NCI-H748 (cell line): ENCODE measurements at regions not wholly inside any gene's neighbourhood (a gene's known extent, or its start where the extent isn't known, plus 50 kb on each side); places are given as distances from the start of the nearest gene placed in this dataset.

Experiments used
- DNase-seq: peaks from one replicate; lab custom pipeline; 2025; ENCODE audit not compliant: unreplicated experiment; lab: John Stamatoyannopoulos, UW

GRCh38 chr3:16103472-16103871, 71.0 kb upstream of the GALNT15 start:
- DNase-seq: no peak

DNA sequence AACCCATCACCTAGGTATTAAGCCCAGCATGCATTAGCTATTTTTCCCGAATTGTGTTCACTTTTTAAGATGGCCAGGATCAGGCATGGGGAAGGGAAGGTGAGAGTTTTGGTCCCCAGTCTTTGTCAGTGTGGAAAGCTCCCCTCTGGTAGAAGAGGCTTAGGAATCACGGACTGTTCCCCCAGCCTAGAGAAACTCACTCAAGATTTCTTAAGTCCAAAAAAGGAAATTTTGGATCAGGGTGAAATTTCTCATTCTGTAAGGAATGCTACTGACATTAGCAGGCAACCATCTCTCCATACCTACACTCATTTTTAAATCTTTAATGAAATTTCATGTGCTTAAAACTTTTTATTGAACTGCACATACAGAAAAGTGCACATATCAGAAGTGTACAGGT, 70.3 kb upstream of the GALNT15 start:
- DNase-seq: no peak

DNA sequence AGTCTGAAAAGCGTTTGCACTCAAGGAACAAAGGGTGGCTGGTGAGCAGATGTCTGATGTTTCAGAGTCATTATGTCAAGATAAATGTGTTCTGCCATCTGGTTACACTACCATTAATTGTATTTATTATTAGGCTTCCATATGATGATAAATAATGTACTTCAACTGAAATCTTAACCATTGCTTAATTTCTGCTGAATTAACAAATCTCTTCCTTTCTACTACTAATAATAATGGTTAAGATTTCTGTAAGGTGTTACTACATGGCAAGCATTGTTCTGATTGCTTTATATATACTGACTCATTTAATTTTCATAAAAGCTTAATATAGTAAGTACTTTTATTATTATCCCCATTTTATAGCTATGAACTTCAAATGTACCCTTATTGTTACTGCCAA, 68.4 kb upstream of the GALNT15 start:
- DNase-seq: no peak

- DNase-seq: no peak
Measured at GRCh38 chr3:16108424-16108823, 66.1 kb upstream of the GALNT15 start.

DNA sequence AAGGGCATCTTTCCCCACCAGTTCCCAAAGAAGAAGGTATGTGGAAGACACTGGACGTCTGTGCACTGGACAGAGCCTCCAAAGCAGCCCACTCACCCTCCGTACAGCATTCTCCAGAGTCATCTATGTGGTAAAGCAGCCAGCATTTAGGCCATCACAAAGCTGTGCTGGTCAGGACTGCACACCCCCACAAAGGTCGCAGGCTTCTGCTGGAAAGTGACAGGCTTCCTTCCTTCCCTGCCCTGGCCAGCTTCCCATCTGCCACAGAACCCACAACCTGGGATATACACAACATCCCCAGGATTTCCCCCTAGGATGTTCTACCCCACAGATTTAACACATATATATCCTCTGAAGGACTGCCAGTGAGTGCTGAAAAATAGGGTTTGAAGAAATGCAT, 64.6 kb upstream of the GALNT15 start:
- DNase-seq: no peak

DNA sequence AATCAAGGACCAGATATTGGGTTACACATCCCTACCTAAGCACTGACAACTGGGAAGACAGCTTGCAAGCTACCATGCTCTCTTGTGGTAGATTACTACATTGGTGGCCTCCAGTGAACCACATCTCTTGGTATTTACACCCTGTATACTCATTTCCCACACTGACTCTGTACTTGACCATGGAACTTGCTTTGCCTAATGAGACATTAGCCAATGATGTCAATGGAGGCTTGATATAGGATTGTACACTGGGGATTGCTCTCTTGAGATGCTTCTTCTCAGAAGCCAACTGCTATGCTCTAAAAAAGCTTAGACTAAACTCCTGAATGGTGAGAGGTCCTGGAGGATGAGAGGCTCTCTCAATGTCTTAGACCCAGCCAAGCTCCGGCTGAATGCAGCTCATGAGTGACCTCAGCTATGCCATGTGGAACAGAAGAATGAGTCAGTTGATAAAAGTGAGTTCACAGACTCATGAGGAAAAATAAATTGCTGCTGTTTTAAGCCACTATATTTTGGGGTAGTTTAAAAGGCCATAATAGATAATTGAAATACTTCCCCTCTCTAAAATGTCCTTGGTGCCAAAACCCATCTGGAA, 61.5 kb upstream of the GALNT15 start:
- no peak for DNase-seq

DNA sequence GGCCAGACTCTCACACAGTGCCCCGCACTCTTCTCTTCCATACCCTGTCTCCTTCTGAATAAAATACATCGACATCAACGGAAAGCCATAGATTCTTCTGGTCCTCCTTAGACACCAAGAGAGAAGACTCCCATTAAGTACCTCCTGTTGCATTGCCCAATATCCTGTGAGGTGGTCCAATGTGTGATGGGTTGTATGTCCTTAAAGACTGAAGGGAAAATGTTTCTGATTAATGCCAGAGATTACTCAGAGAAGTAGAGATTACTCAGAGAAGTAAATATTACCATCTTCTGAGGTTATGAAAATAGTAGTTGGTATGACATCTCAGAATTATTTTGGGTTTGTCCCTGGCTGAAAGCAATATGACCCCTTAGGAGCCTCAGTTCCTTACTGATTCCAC, 60.8 kb upstream of the GALNT15 start:
- no peak for DNase-seq

GRCh38 chr3:16114429-16114828, 60.1 kb upstream of the GALNT15 start:
- no peak for DNase-seq

- no peak for DNase-seq
Measured at GRCh38 chr3:16114930-16115329, 59.5 kb upstream of the GALNT15 start.

DNA sequence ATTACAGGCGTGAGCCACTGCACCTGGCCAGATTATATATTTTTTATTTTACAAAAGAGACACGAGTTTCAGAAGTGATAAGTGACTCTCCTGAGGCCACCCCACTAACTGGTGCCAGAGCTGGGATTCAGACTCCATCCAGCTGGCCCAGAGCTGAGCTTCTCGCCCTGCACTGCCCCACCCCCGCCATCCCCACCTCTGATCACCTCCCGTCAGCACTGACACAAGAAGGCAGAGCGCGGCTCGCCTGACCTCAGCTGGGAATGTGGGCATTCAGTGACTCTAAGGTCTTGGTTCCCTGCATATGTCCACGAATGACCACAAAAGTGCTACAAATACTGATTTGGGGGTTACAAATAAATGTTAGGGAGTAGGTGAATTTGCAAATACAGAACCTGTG, 56.1 kb upstream of the GALNT15 start:
- peak; percentile 1 for DNase-seq

- no peak for DNase-seq
Measured at GRCh38 chr3:16119887-16120286, 54.6 kb upstream of the GALNT15 start.

- no peak for DNase-seq
Measured at GRCh38 chr3:16121391-16121790, 53.1 kb upstream of the GALNT15 start.

DNA sequence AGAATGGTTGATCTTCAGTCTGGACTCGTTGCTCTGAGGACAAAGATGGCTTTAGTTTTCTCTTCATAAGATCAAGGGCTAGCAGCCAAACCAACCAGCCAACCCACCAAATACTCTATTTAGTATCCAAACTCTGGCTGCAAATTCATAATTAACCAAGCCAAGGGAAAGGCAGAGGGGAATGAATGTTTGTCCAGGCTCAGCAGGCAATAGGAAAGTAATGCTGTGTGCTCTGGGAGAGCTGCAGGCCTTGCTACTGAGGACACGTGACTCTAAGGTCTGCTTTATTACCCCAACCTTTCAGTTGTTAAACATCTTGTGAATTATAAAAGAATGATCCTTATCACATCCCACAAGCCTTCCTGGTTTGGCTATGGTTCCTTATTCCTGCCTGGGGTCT, 52.3 kb upstream of the GALNT15 start:
- no peak for DNase-seq

GRCh38 chr3:16122661-16123060, 51.8 kb upstream of the GALNT15 start:
- no peak for DNase-seq

GRCh38 chr3:16124636-16125035, 49.8 kb upstream of the GALNT15 start:
- DNase-seq: no peak
